Natural killer cell (primary cell): ENCODE measurements at regions not wholly inside any gene's neighbourhood (a gene's known extent, or its start where the extent isn't known, plus 50 kb on each side); places are given as distances from the start of the nearest gene placed in this dataset.

Experiments
- ATAC-seq, 3 donors: fragments of 150-1000 bp in 2 of 3; fragments of 200-7000 bp in 1 of 3; cut with Tn5 transposase; 1 replicate in 1 of 3; 2 replicates in 2 of 3; pipeline ENCODE4 v1.10.0; 2021; ENCODE audit warnings: mild to moderate bottlenecking in 2 of 3, moderate library complexity in 2 of 3
- DNase-seq, 2 donors: peaks; one replicate each; pipeline versions ENCODE4 v3.0.0 to v3.0.0-alpha.2; 2013 to 2021; ENCODE audit warnings: mixed read lengths in 1 of 2
- H3K27ac ChIP-seq: one replicate; pipeline ENCODE4 v1.5.1; 2013; ENCODE audit warnings: mild to moderate bottlenecking, low read length
- H3K27me3 ChIP-seq: one replicate; pipeline ENCODE4 v1.6.1; 2013; ENCODE audit warnings: low read length; ENCODE audit not compliant: control insufficient read depth, insufficient read depth
- H3K36me3 ChIP-seq: one replicate; pipeline ENCODE4 v1.6.1; 2013; ENCODE audit warnings: low read length; ENCODE audit not compliant: control insufficient read depth, insufficient read depth
- H3K4me1 ChIP-seq: one replicate; pipeline ENCODE4 v1.6.1; 2013; ENCODE audit warnings: low read length; ENCODE audit not compliant: control insufficient read depth, insufficient read depth
- H3K4me3 ChIP-seq: one replicate; pipeline ENCODE4 v1.5.1; 2013; ENCODE audit warnings: low read length
- H3K9me3 ChIP-seq: one replicate; pipeline ENCODE4 v1.6.1; 2013; ENCODE audit warnings: low read length; ENCODE audit not compliant: control insufficient read depth, insufficient read depth
- H3K27ac Mint-ChIP-seq, 2 donors: one replicate each; pipeline ENCODE4 v1.8.0; 2022; ENCODE audit warnings: mild to moderate bottlenecking in 2 of 2, mixed read lengths in 2 of 2, moderate library complexity in 1 of 2
- H3K27me3 Mint-ChIP-seq, 2 donors: one replicate each; pipeline ENCODE4 v1.8.0; 2022; ENCODE audit warnings: low read depth in 2 of 2, mixed read lengths in 2 of 2
- H3K36me3 Mint-ChIP-seq: one replicate; pipeline ENCODE4 v1.8.0; 2022; ENCODE audit warnings: mixed read lengths
- H3K4me1 Mint-ChIP-seq, 2 donors: one replicate each; pipeline ENCODE4 v1.8.0; 2022; ENCODE audit warnings: mixed read lengths in 2 of 2
- H3K4me3 Mint-ChIP-seq: one replicate; pipeline ENCODE4 v1.8.0; 2022; ENCODE audit warnings: mild to moderate bottlenecking, moderate library complexity, mixed read lengths
- H3K9me3 Mint-ChIP-seq, 2 donors: one replicate each; pipeline ENCODE4 v1.8.0; 2022; ENCODE audit warnings: mixed read lengths in 2 of 2
- CTCF ChIP-seq: fragments of 200-600 bp; IDR thresholded peaks from one replicate; pipeline ENCODE4 v1.8.0; 2022; ENCODE audit warnings: antibody characterized with exemption
- WGBS: methylation state at CpG from one replicate; pipeline ENCODE4 v1.1.7; 2013; ENCODE audit warnings: missing lambda C conversion rate; ENCODE audit not compliant: insufficient coverage; 5-methylcytosine and 5-hydroxymethylcytosine counted together
- intact Hi-C: fragments of 100-400 bp; cut with micrococcal nuclease; formaldehyde crosslinking; loops from one replicate; pipeline ENCODE4 v1.14.2; 2022

- H3K9me3 ChIP-seq: no peaks in the 10 kb centered on the region
- intact Hi-C loops: no loop called here
- WGBS: 96% methylated on average over 6 of the region's 6 CpGs
- H3K4me1 ChIP-seq: no peaks in the 10 kb centered on the region
- Mint-ChIP-seq H3K36me3 (no peaks in the 10 kb centered on the region), H3K27me3 (peaks cover 6 to 11% of the 10 kb centered on the region in 2 donors), H3K4me3 (no peak overlapping the region), H3K27ac (no peak overlapping the region), H3K9me3 (no peaks in the 10 kb centered on the region), H3K4me1 (no peaks in the 10 kb centered on the region)
- ATAC-seq (no peak), DNase-seq (no peak)
- H3K27ac ChIP-seq: no peak overlapping the region
- no peak for TF ChIP-seq CTCF
- H3K36me3 ChIP-seq: no peaks in the 10 kb centered on the region
- no peak overlapping the region for H3K4me3 ChIP-seq
- H3K27me3 ChIP-seq: peaks cover 2% of the 10 kb centered on the region
These were observed 232.0 kb downstream of the SNCA start for GRCh38 chr4:89604951-89605350.

DNA sequence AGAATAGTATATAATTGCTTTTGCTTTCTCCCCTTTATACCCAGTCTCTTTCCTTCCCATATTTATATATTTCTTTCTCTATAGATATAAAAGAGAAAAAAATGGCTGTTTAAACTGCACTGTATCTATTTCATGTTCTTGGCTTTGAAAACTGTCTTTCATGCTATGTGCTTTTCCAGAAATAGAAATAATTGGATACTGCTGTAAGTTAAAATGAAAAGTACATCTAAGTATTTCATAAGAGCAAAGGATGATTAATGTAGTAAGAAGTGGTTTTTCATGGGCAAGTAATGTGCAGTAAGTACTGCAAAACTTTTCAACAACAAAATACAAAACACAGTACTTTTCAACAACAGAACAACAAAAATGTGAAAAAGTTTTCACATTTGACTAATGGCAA lies 237.9 kb downstream of the SNCA start:
- DNase-seq: no peak
- H3K4me1 Mint-ChIP-seq: no peaks in the 10 kb centered on the region
- H3K36me3 Mint-ChIP-seq: no peaks in the 10 kb centered on the region
- no peaks in the 10 kb centered on the region for H3K9me3 Mint-ChIP-seq
- peaks cover 6 to 8% of the 10 kb centered on the region in 2 donors for H3K27me3 Mint-ChIP-seq
- Histone ChIP-seq H3K27me3 (peaks cover 2% of the 10 kb centered on the region), H3K27ac (no peak overlapping the region), H3K4me3 (no peak overlapping the region), H3K36me3 (no peaks in the 10 kb centered on the region), H3K4me1 (no peaks in the 10 kb centered on the region), H3K9me3 (no peaks in the 10 kb centered on the region)
- intact Hi-C loops: no loop called here
- no peak overlapping the region for H3K27ac Mint-ChIP-seq
- H3K4me3 Mint-ChIP-seq: no peak overlapping the region
- TF ChIP-seq CTCF: no peak
- ATAC-seq: no peak

DNA sequence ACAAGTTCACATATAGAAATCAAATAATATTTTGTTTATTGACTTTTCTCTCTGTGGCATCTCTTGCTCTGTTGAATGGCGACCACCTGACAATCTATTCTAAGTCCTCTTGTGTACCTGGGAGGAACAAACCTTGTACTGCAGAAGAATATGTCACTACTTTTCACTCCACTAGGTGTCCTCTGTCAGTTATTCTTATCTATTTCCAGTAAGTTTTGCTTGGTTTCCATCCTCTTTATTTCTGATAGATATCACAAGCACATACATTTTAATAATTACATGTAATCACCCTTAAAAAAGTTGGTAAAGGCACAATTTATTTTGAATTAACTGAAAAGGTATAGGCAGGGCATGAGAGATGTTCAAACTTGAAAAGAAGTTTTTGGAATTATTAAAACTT lies 238.4 kb downstream of the SNCA start:
- intact Hi-C loops: no loop called here
- Mint-ChIP-seq H3K4me3 (no peak overlapping the region), H3K9me3 (no peaks in the 10 kb centered on the region), H3K27me3 (peaks cover 6 to 7% of the 10 kb centered on the region in 2 donors), H3K27ac (no peak overlapping the region), H3K4me1 (no peaks in the 10 kb centered on the region), H3K36me3 (no peaks in the 10 kb centered on the region)
- Histone ChIP-seq H3K36me3 (no peaks in the 10 kb centered on the region), H3K9me3 (no peaks in the 10 kb centered on the region), H3K27ac (no peak overlapping the region), H3K4me1 (no peaks in the 10 kb centered on the region), H3K27me3 (peaks cover 2% of the 10 kb centered on the region), H3K4me3 (no peak overlapping the region)
- WGBS: 63% methylated on average over 1 of the region's 1 CpG
- DNase-seq (peak in 1 of 2 donors; percentile 13), ATAC-seq (no peak)
- no peak for TF ChIP-seq CTCF

- no peaks in the 10 kb centered on the region for H3K36me3 Mint-ChIP-seq
- H3K27ac Mint-ChIP-seq: no peak overlapping the region
- no peak for TF ChIP-seq CTCF
- H3K4me3 Mint-ChIP-seq: no peak overlapping the region
- Histone ChIP-seq H3K9me3 (no peaks in the 10 kb centered on the region), H3K36me3 (no peaks in the 10 kb centered on the region), H3K27me3 (no peaks in the 10 kb centered on the region), H3K27ac (no peak overlapping the region), H3K4me3 (no peak overlapping the region), H3K4me1 (no peaks in the 10 kb centered on the region)
- no peaks in the 10 kb centered on the region for H3K27me3 Mint-ChIP-seq
- DNase-seq (no peak), ATAC-seq (no peak)
- 88% methylated on average over 2 of the region's 6 CpGs for WGBS
- intact Hi-C loops: no loop called here
- no peaks in the 10 kb centered on the region for H3K4me1 Mint-ChIP-seq
- H3K9me3 Mint-ChIP-seq: no peaks in the 10 kb centered on the region
These were observed 241.7 kb downstream of the SNCA start for GRCh38 chr4:89595125-89595789.
